ENCODE measurements at regions not wholly inside any gene's neighbourhood (a gene's known extent, or its start where the extent isn't known, plus 50 kb on each side); places are given as distances from the start of the nearest gene placed in this dataset.

GRCh38 chr2:129008881-129009554 is 690.4 kb upstream of the HS6ST1 start:
- Histone ChIP-seq H3K27me3 (ENCODE audit: insufficient read depth, low read depth) (no peaks in the 10 kb centered on the region), H3K4me1 (ENCODE audit: low read depth, poor library complexity, severe bottlenecking) (no peaks in the 10 kb centered on the region), H3K9ac (no peak overlapping the region), H3K4me2 (no peak overlapping the region), H2AFZ (ENCODE audit: low read depth) (no peak overlapping the region), H3K36me3 (ENCODE audit: insufficient read depth) (no peaks in the 10 kb centered on the region), H3K4me3 (IDR thresholded peaks at IDR 0.05; ENCODE audit: insufficient read depth, low read depth, low read length) (no peak overlapping the region), H4K20me1 (ENCODE audit: insufficient read depth) (no peaks in the 10 kb centered on the region), H3K27ac (no peak overlapping the region), H3K79me2 (ENCODE audit: insufficient read depth, low read depth) (no peaks in the 10 kb centered on the region)
- TF ChIP-seq, protein P1, sequence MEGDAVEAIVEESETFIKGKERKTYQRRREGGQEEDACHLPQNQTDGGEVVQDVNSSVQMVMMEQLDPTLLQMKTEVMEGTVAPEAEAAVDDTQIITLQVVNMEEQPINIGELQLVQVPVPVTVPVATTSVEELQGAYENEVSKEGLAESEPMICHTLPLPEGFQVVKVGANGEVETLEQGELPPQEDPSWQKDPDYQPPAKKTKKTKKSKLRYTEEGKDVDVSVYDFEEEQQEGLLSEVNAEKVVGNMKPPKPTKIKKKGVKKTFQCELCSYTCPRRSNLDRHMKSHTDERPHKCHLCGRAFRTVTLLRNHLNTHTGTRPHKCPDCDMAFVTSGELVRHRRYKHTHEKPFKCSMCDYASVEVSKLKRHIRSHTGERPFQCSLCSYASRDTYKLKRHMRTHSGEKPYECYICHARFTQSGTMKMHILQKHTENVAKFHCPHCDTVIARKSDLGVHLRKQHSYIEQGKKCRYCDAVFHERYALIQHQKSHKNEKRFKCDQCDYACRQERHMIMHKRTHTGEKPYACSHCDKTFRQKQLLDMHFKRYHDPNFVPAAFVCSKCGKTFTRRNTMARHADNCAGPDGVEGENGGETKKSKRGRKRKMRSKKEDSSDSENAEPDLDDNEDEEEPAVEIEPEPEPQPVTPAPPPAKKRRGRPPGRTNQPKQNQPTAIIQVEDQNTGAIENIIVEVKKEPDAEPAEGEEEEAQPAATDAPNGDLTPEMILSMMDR (conservative IDR thresholded peaks at IDR 0.05; ENCODE audit: low read depth, low read length): no peak

DNA sequence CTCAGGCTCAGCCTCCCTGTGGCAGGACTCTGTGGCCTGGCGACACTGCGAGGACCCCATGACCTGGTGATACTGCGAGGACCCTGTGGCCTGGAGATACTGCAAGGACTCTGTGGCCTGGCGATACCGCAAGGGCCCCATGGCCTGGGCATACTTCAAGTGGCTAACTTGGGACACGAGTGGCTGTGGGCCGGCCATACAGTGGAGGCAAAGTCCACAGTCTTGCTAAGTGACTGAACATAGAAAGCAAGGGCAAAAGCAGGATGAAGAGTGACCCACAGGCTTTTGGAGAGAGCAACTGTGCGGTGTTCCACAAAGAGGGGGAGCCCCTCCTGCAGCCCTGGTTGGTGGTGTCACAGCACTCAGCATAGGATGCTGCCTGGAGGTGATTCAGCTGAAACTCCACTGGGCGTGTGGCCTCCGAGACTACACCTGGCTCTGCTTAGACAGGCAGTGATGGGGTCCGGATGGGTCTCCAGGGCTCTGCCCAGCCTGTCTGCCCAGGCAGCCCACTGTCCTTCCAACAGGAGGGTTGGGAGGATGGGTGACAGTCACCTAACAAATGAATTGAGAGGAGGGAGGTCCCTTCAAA is 691.0 kb upstream of the HS6ST1 start:
- no peaks in the 10 kb centered on the region for H3K36me3 ChIP-seq (ENCODE audit: insufficient read depth)
- TF ChIP-seq, protein P1 (conservative IDR thresholded peaks at IDR 0.05; ENCODE audit: low read depth, low read length): no peak
- H3K9ac ChIP-seq: no peak overlapping the region
- H3K79me2 ChIP-seq (ENCODE audit: insufficient read depth, low read depth): no peaks in the 10 kb centered on the region
- H3K27ac ChIP-seq: no peak overlapping the region
- H3K4me3 ChIP-seq (IDR thresholded peaks at IDR 0.05; ENCODE audit: insufficient read depth, low read depth, low read length): no peak overlapping the region
- no peak overlapping the region for H3K4me2 ChIP-seq
- H3K27me3 ChIP-seq (ENCODE audit: insufficient read depth, low read depth): no peaks in the 10 kb centered on the region
- no peaks in the 10 kb centered on the region for H3K4me1 ChIP-seq (ENCODE audit: low read depth, poor library complexity, severe bottlenecking)
- H4K20me1 ChIP-seq (ENCODE audit: insufficient read depth): no peaks in the 10 kb centered on the region
- H2AFZ ChIP-seq (ENCODE audit: low read depth): no peak overlapping the region

GRCh38 chr2:129010262-129010661 is 691.6 kb upstream of the HS6ST1 start:
- H3K4me3 ChIP-seq (IDR thresholded peaks at IDR 0.05; ENCODE audit: insufficient read depth, low read depth, low read length): no peak overlapping the region
- H4K20me1 ChIP-seq (ENCODE audit: insufficient read depth): no peaks in the 10 kb centered on the region
- H3K9ac ChIP-seq: no peak overlapping the region
- H3K36me3 ChIP-seq (ENCODE audit: insufficient read depth): no peaks in the 10 kb centered on the region
- TF ChIP-seq, protein P1 (conservative IDR thresholded peaks at IDR 0.05; ENCODE audit: low read depth, low read length): no peak
- H3K4me2 ChIP-seq: no peak overlapping the region
- H3K79me2 ChIP-seq (ENCODE audit: insufficient read depth, low read depth): no peaks in the 10 kb centered on the region
- H2AFZ ChIP-seq (ENCODE audit: low read depth): no peak overlapping the region
- no peaks in the 10 kb centered on the region for H3K27me3 ChIP-seq (ENCODE audit: insufficient read depth, low read depth)
- H3K27ac ChIP-seq: no peak overlapping the region
- no peaks in the 10 kb centered on the region for H3K4me1 ChIP-seq (ENCODE audit: low read depth, poor library complexity, severe bottlenecking)

DNA sequence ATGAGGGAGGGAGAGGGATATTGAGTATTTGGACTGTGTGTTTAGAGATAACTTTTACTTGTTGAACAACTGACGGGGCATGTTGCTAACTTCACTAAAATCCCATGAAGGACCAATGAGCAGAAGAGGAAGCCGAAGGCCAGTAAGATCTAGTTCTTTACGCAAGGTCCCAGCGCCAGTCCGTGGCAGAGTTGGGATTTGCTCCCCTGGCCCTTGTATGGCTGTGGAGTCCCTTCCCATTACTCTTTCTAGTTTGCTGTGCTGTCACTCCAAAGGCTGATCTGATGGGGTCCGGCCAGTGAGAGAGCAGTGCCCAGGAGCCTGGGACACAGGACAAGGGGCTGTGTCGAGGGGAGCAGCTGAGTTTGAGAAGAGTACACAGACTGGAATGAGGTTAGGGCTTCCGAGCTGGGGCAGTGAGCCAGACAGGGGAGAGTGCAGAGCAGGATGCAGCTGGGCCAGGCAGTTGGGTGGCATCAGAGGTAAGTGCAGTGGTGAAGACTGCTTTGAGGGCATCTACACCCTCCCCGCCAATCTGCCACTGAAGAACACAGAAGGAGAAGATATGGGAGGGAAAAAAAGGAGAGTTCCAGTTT is 692.9 kb upstream of the HS6ST1 start:
- H3K79me2 ChIP-seq (ENCODE audit: insufficient read depth, low read depth): no peaks in the 10 kb centered on the region
- no peaks in the 10 kb centered on the region for H4K20me1 ChIP-seq (ENCODE audit: insufficient read depth)
- H3K27ac ChIP-seq: no peak overlapping the region
- no peaks in the 10 kb centered on the region for H3K36me3 ChIP-seq (ENCODE audit: insufficient read depth)
- no peak overlapping the region for H3K4me2 ChIP-seq
- H3K27me3 ChIP-seq (ENCODE audit: insufficient read depth, low read depth): no peaks in the 10 kb centered on the region
- H3K9ac ChIP-seq: no peak overlapping the region
- no peaks in the 10 kb centered on the region for H3K4me1 ChIP-seq (ENCODE audit: low read depth, poor library complexity, severe bottlenecking)
- TF ChIP-seq, protein P1 (conservative IDR thresholded peaks at IDR 0.05; ENCODE audit: low read depth, low read length): no peak
- H3K4me3 ChIP-seq (IDR thresholded peaks at IDR 0.05; ENCODE audit: insufficient read depth, low read depth, low read length): no peak overlapping the region
- H2AFZ ChIP-seq (ENCODE audit: low read depth): no peak overlapping the region

Measured in KMS-11 (cell line).